ENCODE measurements at regions not wholly inside any gene's neighbourhood (a gene's known extent, or its start where the extent isn't known, plus 50 kb on each side); places are given as distances from the start of the nearest gene placed in this dataset.
A peak's percentile ranks its signal among the peaks of the same experiment; 100 is the strongest.
"Not testable (repeated sequence)": the region's sequence is repeated elsewhere in the genome, so short reads cannot be mapped to it uniquely, and the experiment has no call there.

DNA sequence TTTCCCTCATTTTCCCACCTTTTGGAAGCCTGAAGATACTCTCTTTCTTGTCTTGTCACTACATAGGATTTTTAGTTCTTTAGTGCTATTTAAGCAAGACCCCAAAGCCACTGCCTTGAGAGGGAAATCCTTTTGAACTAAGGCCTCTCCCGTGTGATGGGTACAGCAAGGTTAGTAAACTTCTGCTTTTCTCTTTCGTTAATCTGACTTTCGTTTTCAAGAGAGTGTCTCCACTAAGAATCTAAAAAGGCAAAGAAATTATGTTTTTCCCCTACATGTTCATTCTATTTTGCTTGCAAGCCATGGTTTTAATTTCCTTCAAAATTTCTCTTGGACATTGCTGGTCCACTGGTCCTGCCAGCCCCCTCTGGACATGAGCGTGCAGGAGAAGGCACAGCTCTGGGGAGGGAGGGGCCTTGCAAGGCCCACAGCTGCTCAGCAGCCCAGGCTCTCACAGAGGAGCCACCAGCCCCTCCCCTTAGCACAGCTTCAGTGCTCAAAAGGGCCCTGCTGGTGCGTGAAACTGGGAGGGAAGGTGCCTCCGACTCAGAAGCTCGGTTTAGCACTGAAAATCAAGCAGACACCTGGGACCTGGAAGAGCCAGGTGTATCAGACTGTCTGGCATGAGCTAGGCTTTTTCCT, 210.9 kb upstream of the GALNT2 start:
- peak in 2 of 3 donors; percentile 21 to 56 for DNase-seq (ENCODE audit: low read depth in 2 of 3, low spot score in 2 of 3)

DNA sequence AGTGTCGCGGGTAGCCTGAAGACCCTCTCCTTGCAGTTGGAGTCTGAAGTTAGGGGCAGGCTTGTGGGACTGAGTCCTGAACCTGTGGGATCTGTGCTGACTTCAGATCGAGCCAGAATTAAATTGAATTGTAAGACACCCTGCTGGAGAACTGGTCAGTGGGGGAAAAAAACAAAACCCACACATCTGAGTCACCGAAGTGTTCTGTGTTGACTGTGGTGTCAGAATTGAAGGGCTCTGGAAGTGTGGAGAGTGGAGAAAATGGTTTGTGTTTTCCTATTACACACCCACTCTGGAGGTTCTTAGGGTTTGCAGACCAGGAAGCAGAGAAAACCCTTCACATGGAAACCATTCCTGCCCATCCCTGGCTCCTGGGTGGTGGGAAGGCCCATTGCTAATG, 209.5 kb upstream of the GALNT2 start:
- DNase-seq (ENCODE audit: low read depth in 2 of 3, low spot score in 2 of 3): no peak

DNA sequence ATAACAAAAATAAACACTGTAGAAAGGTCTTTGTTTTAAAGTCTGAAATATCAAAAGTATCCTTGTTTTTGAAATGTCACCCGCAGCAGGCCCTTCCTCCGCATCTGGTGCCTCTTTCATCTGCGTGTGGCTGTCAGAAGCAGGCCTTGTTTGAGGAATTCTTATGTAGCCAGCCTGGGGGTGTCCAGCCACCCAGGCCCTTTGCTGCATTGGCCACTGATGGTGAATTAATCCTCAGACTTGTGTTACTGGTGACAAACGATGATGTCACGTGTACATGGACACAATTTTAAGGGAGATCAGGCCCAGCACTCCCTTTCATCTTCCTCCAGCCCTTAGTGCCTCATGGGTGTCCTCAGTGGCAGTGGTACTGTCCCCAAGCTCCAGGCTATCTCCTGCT, 208.0 kb upstream of the GALNT2 start:
- no peak for DNase-seq (ENCODE audit: low read depth in 2 of 3, low spot score in 2 of 3)

DNA sequence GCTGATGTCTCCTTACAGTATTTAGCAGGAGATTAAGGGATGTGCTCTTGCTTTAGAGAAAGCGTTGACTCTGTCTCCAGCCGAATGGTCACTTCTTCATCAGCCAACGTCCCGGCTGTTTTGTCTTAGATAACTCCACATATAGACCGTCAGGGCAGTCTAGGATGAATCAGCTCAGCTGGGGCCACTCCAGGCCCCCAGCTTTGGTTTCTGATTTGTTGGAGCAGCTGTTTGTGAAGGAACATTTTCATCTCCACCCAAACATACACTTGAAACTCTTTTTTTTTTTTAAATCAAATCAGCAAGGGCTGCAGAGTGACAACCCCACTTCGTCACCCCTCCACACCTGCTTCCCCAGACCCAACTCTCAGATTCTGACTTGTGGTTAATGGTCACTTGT, 206.1 kb upstream of the GALNT2 start:
- no peak for DNase-seq (ENCODE audit: low read depth in 2 of 3, low spot score in 2 of 3)

DNA sequence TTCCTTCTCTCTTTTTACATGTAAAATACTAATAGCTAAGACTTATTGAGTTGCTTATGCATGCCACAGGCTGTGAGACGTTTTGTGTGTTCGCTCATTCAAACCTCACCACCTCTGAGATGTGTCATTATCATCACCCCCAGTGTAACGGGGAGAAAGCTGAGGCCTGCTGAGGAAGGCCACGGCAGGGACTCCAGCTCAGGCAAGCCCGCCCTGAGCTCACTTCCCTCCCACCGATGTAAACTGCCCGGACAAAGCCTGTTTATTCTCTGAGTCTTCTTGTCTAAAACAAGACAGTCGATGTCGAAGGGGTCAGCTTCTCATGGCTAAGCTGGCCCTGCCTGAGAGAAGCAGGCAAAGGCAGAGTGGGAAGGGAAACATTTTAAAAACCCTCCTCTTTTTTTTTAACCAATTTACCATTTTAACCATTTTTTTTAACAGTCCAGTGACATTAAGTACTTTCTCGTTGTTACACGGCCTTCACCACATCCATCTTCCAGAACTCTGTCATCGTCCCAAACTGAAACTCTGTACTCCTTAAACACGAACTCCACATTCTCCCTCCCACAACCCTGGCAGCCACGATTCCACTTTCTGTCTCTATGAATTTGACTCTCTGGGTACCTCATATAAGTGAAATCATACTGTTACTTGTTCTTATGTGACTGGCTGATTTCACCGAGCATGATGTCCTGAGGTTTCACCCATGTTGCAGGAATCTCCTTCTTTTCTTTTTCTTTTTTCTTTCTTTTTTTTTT, 204.8 kb upstream of the GALNT2 start:
- DNase-seq (ENCODE audit: low read depth in 2 of 3, low spot score in 2 of 3): no peak

DNA sequence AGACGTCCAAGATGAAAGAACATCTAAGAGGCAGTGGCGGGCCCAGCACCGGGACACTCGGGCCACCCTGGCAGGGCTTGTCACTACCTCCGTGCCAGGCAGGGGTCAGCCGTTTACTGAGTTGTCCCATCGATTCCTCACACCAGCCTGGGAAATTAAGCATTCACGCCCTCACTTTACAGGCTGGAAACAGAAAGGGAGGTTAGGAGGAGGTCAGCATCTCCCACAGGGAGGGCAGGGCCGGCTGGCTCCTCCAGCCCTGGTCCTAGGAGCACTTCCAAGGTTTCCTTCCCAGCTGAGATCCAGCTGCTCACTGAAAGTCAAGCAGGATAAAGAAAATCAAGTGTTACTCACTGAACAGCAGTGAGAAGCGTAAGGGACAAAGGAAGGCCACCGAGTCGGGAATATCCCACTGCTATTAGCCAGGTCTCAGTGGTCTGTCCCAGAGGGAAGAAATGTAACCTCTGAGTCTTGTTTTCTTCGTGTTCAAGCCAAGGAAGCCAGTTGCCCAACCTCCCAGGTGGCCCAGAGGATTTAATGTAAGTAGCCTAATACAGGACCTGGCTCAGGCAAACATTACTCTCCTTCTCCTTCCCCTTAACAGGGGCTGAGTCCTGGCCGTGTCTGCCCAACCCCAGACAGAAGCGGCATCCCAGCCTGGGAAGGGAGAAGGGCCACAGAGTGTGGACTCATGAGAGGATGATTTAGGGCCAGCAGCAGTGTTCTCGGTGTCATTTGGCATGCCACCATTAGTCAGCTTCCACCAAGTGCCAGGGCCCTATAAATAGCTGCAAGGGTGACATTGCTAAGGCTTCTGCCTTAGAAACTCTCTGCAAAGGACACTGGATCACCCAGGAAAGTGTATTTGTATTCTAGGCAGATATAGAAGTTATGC, 203.1 kb upstream of the GALNT2 start:
- DNase-seq (ENCODE audit: low read depth in 2 of 3, low spot score in 2 of 3): no peak

DNA sequence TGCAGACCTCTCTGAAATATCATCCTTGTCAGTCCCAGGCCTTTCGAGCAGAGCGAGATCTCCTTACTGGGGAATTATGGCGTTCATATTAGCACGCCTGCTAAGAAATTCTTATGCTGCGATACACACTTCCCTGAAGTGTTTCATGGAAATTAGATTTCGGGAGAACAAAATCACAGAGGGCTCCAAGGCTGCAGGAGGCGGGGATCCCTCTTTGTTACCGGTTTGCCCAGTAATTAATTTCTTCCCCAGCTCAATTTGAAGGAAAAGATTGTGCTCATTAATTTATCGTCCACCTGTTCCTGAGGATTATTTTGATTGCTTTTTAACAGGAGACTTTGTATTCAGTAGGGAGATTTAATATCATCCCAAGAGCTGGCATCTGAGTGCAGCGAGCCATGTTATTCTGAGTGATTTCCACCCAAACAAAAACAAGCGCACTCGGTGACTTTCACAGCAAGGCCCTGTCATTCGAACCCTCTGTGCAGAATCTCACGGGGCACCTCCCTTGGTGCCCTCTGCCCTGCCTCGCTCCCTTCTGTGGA, 202.3 kb upstream of the GALNT2 start:
- DNase-seq (ENCODE audit: low read depth in 2 of 3, low spot score in 2 of 3): no peak

DNA sequence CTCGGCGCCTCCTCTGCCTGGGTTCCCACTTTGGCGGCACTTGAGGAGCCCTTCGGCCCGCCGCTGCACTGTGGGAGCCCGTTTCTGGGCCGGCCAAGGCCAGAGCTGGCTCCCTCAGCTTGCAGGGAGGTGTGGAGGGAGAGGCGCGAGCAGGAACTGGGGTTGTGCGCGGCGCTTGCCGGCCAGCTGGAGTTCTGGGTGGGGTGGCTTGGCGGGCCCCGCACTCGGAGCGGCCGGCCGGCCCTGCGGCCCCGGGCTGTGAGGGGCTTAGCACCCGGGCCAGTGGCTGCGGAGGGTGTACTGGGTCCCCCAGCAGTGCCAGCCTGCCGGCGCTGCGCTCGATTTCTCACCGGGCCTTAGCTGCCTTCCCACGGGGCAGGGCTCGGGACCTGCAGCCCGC, 201.7 kb upstream of the GALNT2 start:
- not testable (repeated sequence) for DNase-seq (ENCODE audit: low read depth in 2 of 3, low spot score in 2 of 3)

DNA sequence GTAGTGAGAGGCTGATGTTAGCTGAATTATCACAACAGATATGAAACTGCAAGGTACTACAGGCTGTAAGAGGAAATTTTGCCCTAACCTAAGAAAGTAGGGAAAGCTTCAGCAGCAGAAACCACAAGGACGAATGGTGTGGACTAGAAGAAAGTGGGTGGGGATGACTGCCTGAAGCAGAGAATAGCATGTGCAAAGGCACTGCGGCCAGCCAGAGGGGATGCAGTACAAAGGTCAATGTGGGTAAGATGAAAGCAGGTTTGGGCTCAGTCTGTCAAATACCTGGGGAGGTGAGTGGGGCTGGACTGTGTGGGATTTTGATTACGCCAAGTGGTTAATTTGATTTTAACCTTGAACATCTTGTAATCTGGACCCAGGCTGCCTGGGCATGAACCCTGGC, 199.3 kb upstream of the GALNT2 start:
- DNase-seq (ENCODE audit: low read depth in 2 of 3, low spot score in 2 of 3): no peak

DNA sequence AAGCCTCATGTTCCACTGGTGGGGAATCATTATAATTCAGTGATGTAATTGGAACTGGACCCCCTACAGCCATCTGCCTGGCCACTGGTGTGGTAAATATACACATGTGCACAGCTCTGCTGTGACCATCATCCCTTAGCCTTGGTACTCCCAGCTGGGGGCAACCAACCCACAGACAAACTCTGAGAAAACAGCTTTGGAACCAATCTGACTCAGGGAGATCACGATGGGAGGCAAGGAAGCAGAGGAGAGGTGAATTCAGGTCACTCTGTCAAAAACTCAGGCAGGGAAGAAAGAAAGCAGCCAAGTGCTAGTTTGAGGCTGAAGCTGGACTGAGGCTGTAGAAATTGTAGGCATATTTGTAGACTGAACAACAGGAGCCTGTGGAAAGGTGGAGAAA, 197.8 kb upstream of the GALNT2 start:
- DNase-seq (ENCODE audit: low read depth in 2 of 3, low spot score in 2 of 3): no peak

DNA sequence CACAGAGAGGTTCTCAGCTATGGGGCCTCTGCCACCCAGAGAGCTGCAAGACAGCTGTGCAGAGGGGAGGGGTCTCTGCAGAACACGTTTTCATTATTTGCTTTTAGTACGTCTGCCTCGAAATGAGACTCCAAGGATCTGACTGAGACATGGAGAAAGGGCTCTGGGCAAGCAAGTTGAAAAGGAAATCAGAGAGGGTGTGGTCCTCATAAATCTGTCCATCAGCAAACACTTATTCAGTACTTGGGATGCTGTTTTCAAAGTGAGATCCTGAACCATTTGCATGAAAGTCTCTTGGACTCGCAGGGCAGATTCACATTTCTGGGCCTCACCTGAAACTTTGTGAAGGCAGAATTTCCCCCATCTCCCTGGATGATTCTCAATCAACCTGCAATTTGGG, 197.4 kb upstream of the GALNT2 start:
- DNase-seq (ENCODE audit: low read depth in 2 of 3, low spot score in 2 of 3): no peak

DNA sequence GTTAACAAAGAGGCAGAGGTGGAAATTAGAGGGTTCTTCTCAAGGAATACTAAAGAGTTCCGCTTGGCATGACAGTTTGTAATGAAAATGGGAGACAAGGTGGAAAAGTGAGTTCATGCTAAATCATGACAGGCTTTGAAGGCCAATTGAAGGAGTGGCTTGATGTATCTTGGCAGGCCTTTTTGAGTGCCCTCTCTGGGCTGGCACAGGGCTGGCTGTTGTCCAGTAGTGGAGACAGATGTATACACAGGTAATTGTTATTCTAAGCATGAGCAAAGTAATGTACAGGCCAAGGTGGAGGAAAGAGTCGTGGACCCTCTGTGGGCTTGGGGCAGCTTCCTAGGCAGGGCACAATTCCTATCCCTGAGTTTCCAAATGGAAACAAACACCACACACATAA, 196.7 kb upstream of the GALNT2 start:
- no peak for DNase-seq (ENCODE audit: low read depth in 2 of 3, low spot score in 2 of 3)

DNA sequence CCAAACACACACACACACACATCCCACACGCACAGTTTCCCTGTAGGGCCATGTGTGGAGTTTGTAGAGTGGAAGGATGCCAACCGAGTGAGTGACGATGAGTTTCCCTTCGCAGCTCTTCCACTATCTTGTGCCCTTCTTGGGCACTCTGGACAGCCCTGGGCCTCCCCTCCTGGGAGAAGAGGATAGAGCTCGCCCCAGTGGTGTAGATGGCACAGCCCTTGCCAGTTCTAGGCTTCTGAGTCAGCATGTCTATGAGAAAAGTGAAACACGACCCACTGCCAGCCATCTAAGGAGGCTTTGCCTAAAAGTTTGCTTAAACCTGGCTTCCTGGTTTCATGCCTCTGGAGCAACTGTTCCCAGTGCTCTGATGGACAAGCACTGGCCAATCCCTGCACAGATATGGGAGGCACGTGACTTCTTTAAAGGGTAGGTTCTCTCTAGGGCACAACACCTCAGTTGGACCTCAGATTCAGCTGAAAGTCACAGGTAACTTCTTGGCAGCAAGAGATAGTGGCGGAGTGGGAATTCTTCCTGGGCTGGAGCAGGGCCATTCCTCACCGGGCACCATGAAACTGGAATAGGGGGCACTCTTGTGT, 195.9 kb upstream of the GALNT2 start:
- DNase-seq (ENCODE audit: low read depth in 2 of 3, low spot score in 2 of 3): no peak

DNA sequence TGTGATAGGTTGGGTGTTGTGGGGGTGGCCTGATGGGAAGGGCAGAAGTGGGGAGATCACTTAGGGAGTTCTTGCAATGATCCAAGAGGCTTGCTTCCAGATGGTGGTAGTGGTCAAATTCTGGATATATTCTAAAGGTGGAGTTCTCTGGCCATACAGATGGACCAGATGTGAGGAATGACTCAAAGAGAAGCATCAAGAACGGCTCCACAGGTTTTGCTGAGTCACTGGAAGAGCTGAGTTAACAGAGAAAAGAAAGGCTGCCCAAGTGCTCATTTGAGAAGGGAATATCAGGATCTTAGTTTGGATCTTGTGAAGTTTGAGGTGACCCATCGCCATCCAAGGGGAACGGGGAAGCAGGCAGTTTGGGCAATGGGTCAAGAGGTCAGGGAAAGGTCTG, 192.9 kb upstream of the GALNT2 start:
- no peak for DNase-seq (ENCODE audit: low read depth in 2 of 3, low spot score in 2 of 3)

DNA sequence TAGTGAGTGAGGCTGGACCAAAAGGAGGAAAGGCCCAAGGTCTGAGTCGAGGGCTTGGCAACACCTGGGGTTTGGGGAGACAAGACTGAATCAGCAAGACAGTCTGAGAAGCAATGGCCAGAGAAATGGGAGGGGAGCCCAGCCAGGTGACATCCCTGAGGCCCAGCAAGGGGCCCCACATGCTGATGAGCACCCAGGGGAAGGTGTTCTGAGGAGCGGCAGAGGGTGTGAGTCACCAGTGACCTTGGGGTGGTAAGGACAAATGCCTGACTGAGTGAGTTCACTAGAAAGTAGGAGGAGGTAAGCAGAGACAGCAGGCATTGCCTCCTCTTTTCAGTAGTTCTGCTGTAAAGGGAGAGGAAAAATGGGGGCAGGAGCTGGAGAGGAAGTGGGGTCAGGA, 192.4 kb upstream of the GALNT2 start:
- no peak for DNase-seq (ENCODE audit: low read depth in 2 of 3, low spot score in 2 of 3)

DNA sequence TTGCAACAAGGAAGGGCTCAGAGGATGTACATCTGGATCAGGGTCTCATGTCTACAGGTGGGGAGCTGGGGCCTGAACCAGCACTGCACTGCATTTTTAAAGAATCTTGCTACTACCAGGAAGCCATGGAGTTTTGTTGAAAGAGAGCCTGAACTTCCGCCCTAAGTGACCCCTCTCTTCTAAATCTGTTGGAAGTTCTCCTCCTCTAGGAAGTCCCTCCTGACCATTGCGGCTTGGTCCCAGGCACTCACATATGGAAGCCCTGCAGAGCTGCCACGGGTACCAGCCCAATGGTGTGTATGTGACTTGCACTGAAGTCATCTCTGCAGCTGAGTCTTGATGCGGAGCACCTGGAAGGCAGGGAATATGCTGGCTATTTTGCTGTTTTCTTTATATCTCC, 192.0 kb upstream of the GALNT2 start:
- DNase-seq (ENCODE audit: low read depth in 2 of 3, low spot score in 2 of 3): no peak

DNA sequence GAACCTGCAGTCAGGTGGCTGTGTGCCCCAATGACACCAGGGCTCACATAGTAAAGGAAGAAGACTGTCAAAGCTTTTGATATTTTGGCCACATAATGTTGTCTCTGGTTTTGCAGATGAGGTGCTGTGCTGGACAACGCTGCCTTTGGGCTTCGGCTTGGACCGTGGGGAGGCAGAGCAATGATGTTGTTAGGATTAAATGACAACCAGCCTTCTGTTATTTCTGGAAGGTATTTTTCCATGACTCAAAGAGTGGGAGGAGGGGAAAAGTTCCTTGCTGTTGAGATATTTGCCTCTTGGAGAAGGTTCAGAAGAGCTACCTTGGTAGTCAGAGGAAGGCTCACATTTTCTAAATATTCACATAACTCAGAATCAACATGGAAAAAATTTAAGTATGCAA, 187.3 kb upstream of the GALNT2 start:
- DNase-seq (ENCODE audit: low read depth in 2 of 3, low spot score in 2 of 3): no peak

DNA sequence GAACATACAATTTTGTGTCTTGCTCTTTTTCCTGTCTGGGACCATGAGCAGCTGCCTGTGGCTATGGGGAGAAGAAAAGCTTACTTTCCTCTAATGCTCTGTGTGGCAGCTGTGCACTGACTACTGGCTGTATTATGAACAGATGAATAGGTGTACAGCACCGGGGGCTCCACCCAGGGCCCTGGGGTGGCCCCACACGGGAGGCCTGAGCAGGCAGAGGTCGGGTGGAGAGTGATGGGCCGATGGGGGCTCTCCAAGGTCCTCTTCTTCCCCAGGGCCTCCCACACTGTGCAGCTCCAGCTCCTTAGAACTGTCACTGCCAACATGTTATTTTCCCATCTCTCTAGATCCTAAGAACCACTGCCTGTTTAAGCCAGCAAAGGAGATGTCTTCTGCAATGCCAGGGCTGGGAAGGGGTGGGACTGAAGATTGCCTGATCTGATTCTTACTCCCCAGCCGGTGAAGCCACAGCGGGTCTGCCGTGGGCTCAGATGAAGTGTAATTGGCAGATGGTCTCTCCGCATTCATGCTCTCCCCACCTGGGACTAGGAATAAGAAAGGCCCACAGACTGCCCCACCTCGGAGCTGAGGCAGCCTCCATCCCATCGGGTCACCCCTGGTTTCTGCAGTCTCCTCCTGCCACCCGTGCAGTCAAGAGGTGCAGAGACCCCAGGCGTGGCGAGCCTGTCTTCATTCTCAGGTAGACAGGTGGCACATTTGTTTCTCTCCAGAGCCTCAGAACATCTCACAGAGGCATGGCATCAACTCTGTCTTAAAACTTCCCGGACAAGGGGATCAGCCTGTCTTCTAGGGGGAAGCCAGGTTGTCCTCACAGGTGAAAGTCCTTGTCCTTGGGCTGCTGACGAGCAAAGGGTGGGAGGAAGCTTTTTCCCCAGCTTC, 186.5 kb upstream of the GALNT2 start:
- DNase-seq (ENCODE audit: low read depth in 2 of 3, low spot score in 2 of 3): no peak

DNA sequence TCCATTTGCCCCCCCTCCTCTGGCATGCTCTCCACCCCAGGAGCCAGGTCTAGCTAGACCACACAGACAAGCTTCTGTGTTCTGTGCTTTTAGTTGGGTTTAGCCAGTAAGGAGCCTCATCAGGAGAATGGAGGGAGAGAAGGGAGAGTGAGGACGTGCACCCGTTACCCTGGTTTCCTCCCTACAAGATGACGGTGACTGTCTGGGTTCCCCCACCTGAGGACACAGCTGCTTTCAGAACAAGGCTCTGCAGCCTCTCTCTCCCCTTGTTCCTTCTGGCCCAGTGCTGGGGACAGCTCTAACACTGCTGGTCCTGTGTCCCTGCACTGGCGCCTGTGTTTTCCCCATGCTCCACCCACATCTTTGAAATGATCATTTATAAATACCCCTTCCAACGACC, 184.4 kb upstream of the GALNT2 start:
- no peak for DNase-seq (ENCODE audit: low read depth in 2 of 3, low spot score in 2 of 3)
